IMR-90 (cell line): ENCODE measurements at regions not wholly inside any gene's neighbourhood (a gene's known extent, or its start where the extent isn't known, plus 50 kb on each side); places are given as distances from the start of the nearest gene placed in this dataset.

Experiments
- ATAC-seq: fragments of 200-7000 bp; cut with Tn5 transposase; 2 replicates; pipeline ENCODE4 v1.9.1; 2020; ENCODE audit warnings: low read depth, mild to moderate bottlenecking, moderate library complexity
- BruUV-seq: library from RNA; stranded (reverse); fragments of 400-500 nt; replicated peaks from 2 replicates; lab custom pipeline; 2021; lab: Mats Ljungman, UMichigan
- CTCF ChIA-PET: fragments of 300-600 bp; formaldehyde crosslinking; extraction: SDS; loops from one replicate; lab custom pipeline; 2021; ENCODE audit warnings: antibody characterized with exemption; lab: Yijun Ruan, JAX
- POLR2A ChIA-PET: fragments of 300-600 bp; sonication (Branson Sonifier 250); formaldehyde crosslinking; loops from one replicate; lab custom pipeline; 2022; ENCODE audit warnings: antibody characterized with exemption; ENCODE audit not compliant: unreplicated experiment; lab: Charles Lee
- DNase-seq: peaks from one replicate; pipeline ENCODE4 v3.0.0; 2013
- H2AFZ ChIP-seq: replicated peaks from 2 replicates; pipeline ENCODE3; 2013; ENCODE audit warnings: low read length, mild to moderate bottlenecking; ENCODE audit not compliant: poor library complexity
- H2AK5ac ChIP-seq: 2 replicates; pipeline ENCODE4 v1.6.1; 2013; ENCODE audit warnings: low read depth, low read length, inconsistent platforms
- H2AK9ac ChIP-seq: replicated peaks from 2 replicates; pipeline ENCODE3; 2013; ENCODE audit warnings: mild to moderate bottlenecking, low read depth, low read length, moderate library complexity; ENCODE audit not compliant: poor library complexity
- H2BK120ac ChIP-seq: 2 replicates; pipeline ENCODE4 v1.6.1; 2013; ENCODE audit warnings: low read depth, low read length, inconsistent platforms
- H2BK15ac ChIP-seq: 3 replicates; pipeline ENCODE4 v1.6.1; 2013; ENCODE audit warnings: low read depth, low read length, inconsistent platforms
- H2BK20ac ChIP-seq: 2 replicates; pipeline ENCODE4 v1.6.1; 2013; ENCODE audit warnings: low read depth, mild to moderate bottlenecking, inconsistent platforms, low read length, moderate library complexity
- H2BK5ac ChIP-seq: 2 replicates; pipeline ENCODE4 v1.6.1; 2013; ENCODE audit warnings: mild to moderate bottlenecking, low read depth, low read length, inconsistent platforms; ENCODE audit not compliant: poor library complexity, severe bottlenecking
- H3K14ac ChIP-seq: replicated peaks from 2 replicates; pipeline ENCODE4 v1.6.1; 2013; ENCODE audit warnings: low read depth, low read length, inconsistent platforms
- H3K18ac ChIP-seq: 2 replicates; pipeline ENCODE4 v1.6.1; 2013; ENCODE audit warnings: low read depth, low read length, control low read depth
- H3K23ac ChIP-seq: 2 replicates; pipeline ENCODE4 v1.6.1; 2013; ENCODE audit warnings: low read depth, low read length, inconsistent platforms
- H3K27ac ChIP-seq: 2 replicates; pipeline ENCODE4 v1.5.1; 2013; ENCODE audit warnings: mild to moderate bottlenecking, control low read depth, low read length; ENCODE audit not compliant: insufficient read depth
- H3K27me3 ChIP-seq: 2 replicates; pipeline ENCODE4 v1.6.1; 2013; ENCODE audit warnings: low read length; ENCODE audit not compliant: control insufficient read depth, insufficient read depth
- H3K36me3 ChIP-seq: 2 replicates; pipeline ENCODE4 v1.6.1; 2013; ENCODE audit warnings: low read length, mixed read lengths; ENCODE audit not compliant: control insufficient read depth, insufficient read depth
- H3K4ac ChIP-seq: 2 replicates; pipeline ENCODE4 v1.6.1; 2013; ENCODE audit warnings: low read depth, low read length, inconsistent platforms
- H3K4me1 ChIP-seq: 2 replicates; pipeline ENCODE4 v1.6.1; 2013; ENCODE audit warnings: low read length, mixed read lengths; ENCODE audit not compliant: control insufficient read depth, insufficient read depth
- H3K4me2 ChIP-seq: 2 replicates; pipeline ENCODE4 v1.6.1; 2013; ENCODE audit warnings: low read depth, mild to moderate bottlenecking, control low read depth, low read length, moderate library complexity
- H3K4me3 ChIP-seq: 2 replicates; pipeline ENCODE4 v1.5.1; 2013; ENCODE audit warnings: low read depth, mild to moderate bottlenecking, control low read depth, low read length, moderate library complexity; ENCODE audit not compliant: insufficient read depth
- H3K56ac ChIP-seq: 2 replicates; pipeline ENCODE4 v1.6.1; 2013; ENCODE audit warnings: low read length, inconsistent platforms; ENCODE audit not compliant: insufficient read depth; ENCODE audit errors: extremely low read depth
- H3K79me1 ChIP-seq, 2 experiments: 2 replicates each; pipeline ENCODE4 v1.6.1; 2013; ENCODE audit warnings: low read length in 2 of 2, inconsistent platforms in 1 of 2, low read depth in 1 of 2
- H3K9ac ChIP-seq: 2 replicates; pipeline ENCODE4 v1.6.1; 2013; ENCODE audit warnings: low read depth, low read length, control low read depth
- H3K9me1 ChIP-seq: 2 replicates; pipeline ENCODE4 v1.6.1; 2013; ENCODE audit warnings: low read length, inconsistent platforms; ENCODE audit not compliant: insufficient read depth
- H3K9me3 ChIP-seq: 2 replicates; pipeline ENCODE4 v1.6.1; 2013; ENCODE audit warnings: low read length; ENCODE audit not compliant: control insufficient read depth, insufficient read depth
- H4K20me1 ChIP-seq: 2 replicates; pipeline ENCODE4 v1.6.1; 2013; ENCODE audit warnings: low read length, inconsistent platforms; ENCODE audit not compliant: insufficient read depth
- H4K5ac ChIP-seq: 2 replicates; pipeline ENCODE4 v1.6.1; 2013; ENCODE audit warnings: mild to moderate bottlenecking, low read depth, low read length, control low read depth
- H4K8ac ChIP-seq, 2 experiments: 2 replicates each; pipeline ENCODE4 v1.6.1; 2013; ENCODE audit warnings: low read depth in 2 of 2, low read length in 2 of 2, control low read depth in 1 of 2, inconsistent platforms in 1 of 2
- H4K91ac ChIP-seq: 2 replicates; pipeline ENCODE4 v1.6.1; 2013; ENCODE audit warnings: low read depth, low read length, inconsistent platforms; ENCODE audit not compliant: insufficient read depth
- BHLHE40 ChIP-seq: fragments of 150-350 bp; IDR thresholded peaks from 2 replicates; pipeline ENCODE4 v1.6.1; 2016; ENCODE audit warnings: mild to moderate bottlenecking, low read depth, low read length
- CEBPB ChIP-seq: IDR thresholded peaks from 2 replicates; pipeline ENCODE4 v1.6.1; 2012; ENCODE audit warnings: low read depth, low read length, improper control_type of control experiment
- FOS ChIP-seq: fragments of 150-350 bp; IDR thresholded peaks from 2 replicates; pipeline ENCODE4 v1.6.1; 2016; ENCODE audit warnings: low read depth, low read length
- MAFK ChIP-seq: IDR thresholded peaks from 2 replicates; pipeline ENCODE4 v1.6.1; 2012; ENCODE audit warnings: low read depth, low read length, improper control_type of control experiment
- MAZ ChIP-seq: IDR thresholded peaks from 2 replicates; pipeline ENCODE4 v1.6.1; 2012; ENCODE audit warnings: low read depth, mild to moderate bottlenecking, low read length, improper control_type of control experiment, moderate library complexity, borderline replicate concordance
- MXI1 ChIP-seq: IDR thresholded peaks from 2 replicates; pipeline ENCODE4 v1.6.1; 2012; ENCODE audit warnings: low read depth, mild to moderate bottlenecking, low read length, moderate library complexity, borderline replicate concordance
- NFE2L2 ChIP-seq: fragments of 150-350 bp; IDR thresholded peaks from 2 replicates; pipeline ENCODE4 v1.6.1; 2016; ENCODE audit warnings: low read depth, mild to moderate bottlenecking, low read length
- RAD21 ChIP-seq: IDR thresholded peaks from 2 replicates; pipeline ENCODE4 v1.6.1; 2012; ENCODE audit warnings: low read length, improper control_type of control experiment
- RCOR1 ChIP-seq: IDR thresholded peaks from 2 replicates; pipeline ENCODE4 v1.6.1; 2012; ENCODE audit warnings: mild to moderate bottlenecking, low read length, improper control_type of control experiment; ENCODE audit not compliant: insufficient replicate concordance
- WGBS, 2 experiments: methylation state at CpG; one replicate each; pipeline versions ENCODE4 v1.1.5 to v1.1.7; 2013; ENCODE audit warnings: missing lambda C conversion rate in 2 of 2; ENCODE audit not compliant: insufficient read length in 1 of 2; ENCODE audit errors: extremely low coverage in 2 of 2; 5-methylcytosine and 5-hydroxymethylcytosine counted together
- dilution Hi-C: fragments of 300-500 bp; cut with HindIII; formaldehyde crosslinking; loops from one replicate; pipeline ENCODE4 v1.14.3; 2018; ENCODE audit warnings: low sequenced_read_pairs; ENCODE audit not compliant: unreplicated experiment
- in situ Hi-C: fragments of 300-500 bp; cut with MboI; formaldehyde crosslinking; loops from 3 replicates; pipeline ENCODE4 v1.14.3; 2019; ENCODE audit warnings: low sequenced_read_pairs, inconsistent platforms, mixed read lengths
- intact Hi-C: fragments of 100-400 bp; cut with micrococcal nuclease; formaldehyde crosslinking; loops from 2 replicates; pipeline ENCODE4 v1.10.0; 2022

- in situ Hi-C loops (no loop called here), dilution Hi-C loops (no loop called here), intact Hi-C loops (no loop called here)
- BruUV-seq: no TSS peak
- ATAC-seq: no peak
- no peaks in the 10 kb centered on the region for H3K9me3 ChIP-seq
- H3K4me3 ChIP-seq: no peak overlapping the region
- peaks cover 2% of the 10 kb centered on the region; the same call in 1 of the 2 replicates for H3K4me1 ChIP-seq
- H4K91ac ChIP-seq: no peak overlapping the region
- WGBS, 2 experiments: no CpG with 5 or more reads among the region's 1 CpG
- H4K20me1 ChIP-seq: no peaks in the 10 kb centered on the region
- H2BK5ac ChIP-seq: no peak overlapping the region
- no peak for DNase-seq
- H3K18ac ChIP-seq: no peak overlapping the region
- no peak overlapping the region for H3K9ac ChIP-seq
- H2AK5ac ChIP-seq: no peak overlapping the region
- no peak overlapping the region for H3K27ac ChIP-seq
- H4K5ac ChIP-seq: no peak overlapping the region
- ChIA-PET CTCF (no interaction called here), POLR2A (no interaction called here)
- no peaks in the 10 kb centered on the region for H3K79me1 ChIP-seq
- H3K36me3 ChIP-seq: no peaks in the 10 kb centered on the region
- no peak overlapping the region for H2AK9ac ChIP-seq
- H3K23ac ChIP-seq: no peak overlapping the region
- H2BK20ac ChIP-seq: no peak overlapping the region
- no peak overlapping the region for H2BK120ac ChIP-seq
- H3K4ac ChIP-seq: no peak overlapping the region
- no peak overlapping the region for H3K14ac ChIP-seq
- H2BK15ac ChIP-seq: no peak overlapping the region
- no peak overlapping the region for H4K8ac ChIP-seq
- H3K4me2 ChIP-seq: no peak overlapping the region
- no peak overlapping the region for H3K56ac ChIP-seq
- no peaks in the 10 kb centered on the region for H3K9me1 ChIP-seq
- TF ChIP-seq NFE2L2 (no peak), RAD21 (no peak), BHLHE40 (no peak), MAZ (no peak), CEBPB (no peak), FOS (no peak), MXI1 (no peak), MAFK (no peak), RCOR1 (no peak)
- H3K27me3 ChIP-seq: no peaks in the 10 kb centered on the region
- H2AFZ ChIP-seq: no peak overlapping the region
Observed at GRCh38 chr9:115494393-115494792, 376.4 kb upstream of the TNC start.
